ENCODE measurements at regions not wholly inside any gene's neighbourhood (a gene's known extent, or its start where the extent isn't known, plus 50 kb on each side); places are given as distances from the start of the nearest gene placed in this dataset.

DNA sequence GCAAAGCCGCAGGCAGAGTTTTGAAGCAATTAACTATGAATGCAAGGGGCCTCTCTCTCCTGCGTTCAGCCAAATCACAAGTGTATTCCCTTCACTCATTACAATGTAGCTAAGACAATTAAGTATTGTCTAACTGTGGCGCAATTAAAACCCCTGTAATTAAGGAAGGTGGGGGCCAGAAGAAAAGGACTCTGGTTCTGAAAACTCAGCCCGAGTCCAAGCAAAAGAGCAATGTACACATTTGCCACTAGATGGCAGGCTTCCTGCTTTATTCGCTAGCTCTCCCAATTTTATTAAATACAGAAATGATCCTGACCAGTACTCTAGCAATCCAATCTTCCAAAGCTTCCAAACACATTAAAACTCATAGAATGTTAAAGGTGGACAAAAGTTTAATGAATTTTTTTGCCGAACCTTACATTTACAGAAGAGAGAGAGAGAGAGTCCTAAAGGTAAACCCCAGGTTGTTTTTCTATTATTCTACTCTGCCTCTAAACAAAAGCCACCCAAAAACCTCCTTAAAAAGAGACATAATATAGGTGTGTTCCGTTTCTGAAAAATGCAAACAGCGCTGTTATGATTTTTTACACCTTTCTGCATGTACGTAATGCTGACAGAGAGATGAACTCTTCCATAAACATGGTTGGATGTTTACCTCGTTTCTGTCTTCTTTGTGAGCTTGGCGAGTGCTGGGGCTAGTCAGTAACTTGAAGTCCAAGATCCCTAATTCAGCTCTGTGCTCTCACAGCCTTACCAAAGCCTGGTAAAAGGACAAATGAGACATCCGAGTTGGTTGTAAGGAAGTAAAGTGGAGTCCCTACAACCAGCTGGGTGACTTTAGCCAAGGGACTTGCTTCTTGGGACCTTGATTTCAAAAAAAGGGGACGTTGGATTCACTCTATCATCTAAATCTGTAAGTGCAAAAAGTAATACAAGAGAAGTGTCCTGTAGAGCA, 50.9 kb upstream of the VASH1 start:
- Histone ChIP-seq H3K9me3 (no peaks in the 10 kb centered on the region), H3K27ac (no peak overlapping the region), H3K4me1 (no peaks in the 10 kb centered on the region), H3K36me3 (no peaks in the 10 kb centered on the region), H3K4me3 (replicated peaks in 1 of 3) (no peak overlapping the region), H3K27me3 (no peaks in the 10 kb centered on the region)
- TF ChIP-seq, protein P1, sequence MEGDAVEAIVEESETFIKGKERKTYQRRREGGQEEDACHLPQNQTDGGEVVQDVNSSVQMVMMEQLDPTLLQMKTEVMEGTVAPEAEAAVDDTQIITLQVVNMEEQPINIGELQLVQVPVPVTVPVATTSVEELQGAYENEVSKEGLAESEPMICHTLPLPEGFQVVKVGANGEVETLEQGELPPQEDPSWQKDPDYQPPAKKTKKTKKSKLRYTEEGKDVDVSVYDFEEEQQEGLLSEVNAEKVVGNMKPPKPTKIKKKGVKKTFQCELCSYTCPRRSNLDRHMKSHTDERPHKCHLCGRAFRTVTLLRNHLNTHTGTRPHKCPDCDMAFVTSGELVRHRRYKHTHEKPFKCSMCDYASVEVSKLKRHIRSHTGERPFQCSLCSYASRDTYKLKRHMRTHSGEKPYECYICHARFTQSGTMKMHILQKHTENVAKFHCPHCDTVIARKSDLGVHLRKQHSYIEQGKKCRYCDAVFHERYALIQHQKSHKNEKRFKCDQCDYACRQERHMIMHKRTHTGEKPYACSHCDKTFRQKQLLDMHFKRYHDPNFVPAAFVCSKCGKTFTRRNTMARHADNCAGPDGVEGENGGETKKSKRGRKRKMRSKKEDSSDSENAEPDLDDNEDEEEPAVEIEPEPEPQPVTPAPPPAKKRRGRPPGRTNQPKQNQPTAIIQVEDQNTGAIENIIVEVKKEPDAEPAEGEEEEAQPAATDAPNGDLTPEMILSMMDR (IDR thresholded peaks at IDR 0.05), result peak; percentile 49 to 84 (median 66)
- TF ChIP-seq POLR2A (IDR thresholded peaks at IDR 0.05), result no peak
- DNase-seq, result peak in 1 of 2 donors; percentile 11
- 32 to 34% methylated on average over 13 of the region's 13 CpGs for WGBS, 2 donors
- intact Hi-C loops (cut with DNase I), result no loop called here
